GM12878 (cell line): ENCODE measurements at regions not wholly inside any gene's neighbourhood (a gene's known extent, or its start where the extent isn't known, plus 50 kb on each side); places are given as distances from the start of the nearest gene placed in this dataset.

Experiments used
- ATAC-seq: fragments of 200-7000 bp; cut with Tn5 transposase; 3 replicates; pipeline ENCODE4 v1.9.1; 2020; ENCODE audit warnings: mild to moderate bottlenecking, moderate library complexity
- BruUV-seq: library from RNA; stranded (reverse); fragments of 400-500 nt; replicated peaks from 2 replicates; lab custom pipeline; 2021; lab: Mats Ljungman, UMichigan
- CTCF ChIA-PET: fragments of 300-600 bp; sonication (Branson Sonifier 250); formaldehyde crosslinking; extraction: SDS; loops from one replicate; lab custom pipeline; 2021; ENCODE audit warnings: inconsistent platforms; lab: Yijun Ruan, JAX
- POLR2A ChIA-PET: fragments of 350-600 bp; formaldehyde crosslinking; extraction: SDS; loops from one replicate; lab custom pipeline; 2021; ENCODE audit warnings: inconsistent platforms; lab: Charles Lee
- RAD21 ChIA-PET: fragments of 300-600 bp; sonication (Branson Sonifier 250); formaldehyde crosslinking; loops from one replicate; lab custom pipeline; 2023; ENCODE audit warnings: antibody characterized with exemption; ENCODE audit not compliant: unreplicated experiment; lab: Charles Lee
- SMC1A ChIA-PET: fragments of 300-600 bp; sonication (Branson Sonifier 250); formaldehyde crosslinking; loops from one replicate; lab custom pipeline; 2023; ENCODE audit not compliant: unreplicated experiment, uncharacterized antibody; lab: Charles Lee
- DNase-seq: peaks from one replicate; pipeline ENCODE4 v3.0.0-alpha.2; 2011; ENCODE audit warnings: low read depth, low spot score
- FAIRE-seq: peaks from 3 replicates; lab custom pipeline; 2011; peaks lifted over from hg19 to GRCh38; lab: Jason Lieb, UNC
- H2AFZ ChIP-seq: 2 replicates; pipeline ENCODE4 v1.6.0; 2011; ENCODE audit warnings: low read depth, low read length, control low read depth; ENCODE audit not compliant: control insufficient read depth
- H3K27ac ChIP-seq: 2 replicates; pipeline ENCODE4 v1.5.1; 2011; ENCODE audit warnings: control low read depth; ENCODE audit not compliant: control insufficient read depth, insufficient read depth
- H3K27me3 ChIP-seq, 2 experiments: replicated peaks in 1 of 2; 2 replicates each; pipeline versions ENCODE4 v1.6.0 to v1.6.1; 2011; ENCODE audit warnings: low read length in 1 of 2; ENCODE audit not compliant: control insufficient read depth in 2 of 2, insufficient read depth in 2 of 2
- H3K36me3 ChIP-seq, 2 experiments: 2 replicates each; pipeline ENCODE4 v1.5.1; 2011; ENCODE audit warnings: low read length in 1 of 2; ENCODE audit not compliant: control insufficient read depth in 2 of 2, insufficient read depth in 2 of 2
- H3K4me1 ChIP-seq: 2 replicates; pipeline ENCODE4 v1.6.1; 2011; ENCODE audit warnings: mild to moderate bottlenecking, low read length, moderate library complexity, mixed read lengths; ENCODE audit not compliant: control insufficient read depth, insufficient read depth
- H3K4me2 ChIP-seq: 2 replicates; pipeline ENCODE4 v1.6.0; 2011; ENCODE audit warnings: control low read depth; ENCODE audit not compliant: control insufficient read depth, insufficient read depth
- H3K4me3 ChIP-seq: fragments of 200-600 bp; sonication (generic); 2 replicates; pipeline ENCODE4 v1.5.1; 2016
- H3K79me2 ChIP-seq: 2 replicates; pipeline ENCODE4 v1.6.0; 2011; ENCODE audit warnings: low read length; ENCODE audit not compliant: control insufficient read depth, insufficient read depth
- H3K9ac ChIP-seq: 2 replicates; pipeline ENCODE4 v1.8.0; 2011; ENCODE audit warnings: low read length, control low read depth, mixed read lengths; ENCODE audit not compliant: control insufficient read depth, insufficient read depth
- H3K9me3 ChIP-seq: replicated peaks from 3 replicates; pipeline ENCODE4 v1.5.1; 2011; ENCODE audit warnings: mild to moderate bottlenecking, low read length; ENCODE audit not compliant: control insufficient read depth, insufficient read depth
- H4K20me1 ChIP-seq: 2 replicates; pipeline ENCODE4 v1.6.0; 2011; ENCODE audit not compliant: control insufficient read depth, insufficient read depth
- ATF7 ChIP-seq: fragments of 450-650 bp; IDR thresholded peaks from 2 replicates; pipeline ENCODE4 v1.6.1; 2016; ENCODE audit warnings: low read depth, mild to moderate bottlenecking
- BMI1 ChIP-seq: fragments of 450-650 bp; IDR thresholded peaks from 2 replicates; pipeline ENCODE4 v1.6.1; 2016; ENCODE audit warnings: mild to moderate bottlenecking, moderate library complexity, borderline replicate concordance
- CBFB ChIP-seq: IDR thresholded peaks from 2 replicates; pipeline ENCODE4 v1.6.1; 2016; ENCODE audit warnings: antibody characterized with exemption, low read depth
- CHD1 ChIP-seq: IDR thresholded peaks from 2 replicates; pipeline ENCODE4 v1.6.1; 2012; ENCODE audit warnings: low read depth, low read length, improper control_type of control experiment
- ESRRA ChIP-seq: IDR thresholded peaks from 2 replicates; pipeline ENCODE4 v1.6.1; 2012; ENCODE audit warnings: mild to moderate bottlenecking, low read length, improper control_type of control experiment
- FOS ChIP-seq: IDR thresholded peaks from 3 replicates; pipeline ENCODE4 v1.6.1; 2011; ENCODE audit warnings: borderline replicate concordance; ENCODE audit not compliant: insufficient read length; ENCODE audit errors: extremely low read depth
- LARP7 ChIP-seq: fragments of 450-650 bp; IDR thresholded peaks from 2 replicates; pipeline ENCODE4 v1.6.1; 2017; ENCODE audit warnings: mild to moderate bottlenecking
- MEF2A ChIP-seq: IDR thresholded peaks from 2 replicates; pipeline ENCODE4 v1.6.1; 2011; ENCODE audit warnings: low read depth, mild to moderate bottlenecking, low read length, moderate library complexity; ENCODE audit not compliant: insufficient read depth
- MYB ChIP-seq: fragments of 150-350 bp; IDR thresholded peaks from 2 replicates; pipeline ENCODE4 v1.6.1; 2014; ENCODE audit warnings: mild to moderate bottlenecking, low read depth, low read length, borderline replicate concordance
- MYC ChIP-seq: IDR thresholded peaks from 2 replicates; pipeline ENCODE4 v1.6.1; 2011; ENCODE audit warnings: mild to moderate bottlenecking, low read length, moderate library complexity, inconsistent platforms; ENCODE audit not compliant: insufficient read depth, insufficient replicate concordance, insufficient read length, severe bottlenecking
- SIN3A ChIP-seq: IDR thresholded peaks from 2 replicates; pipeline ENCODE4 v1.6.1; 2012; ENCODE audit warnings: low read depth, low read length, improper control_type of control experiment
- SMAD1 ChIP-seq: fragments of 450-650 bp; IDR thresholded peaks from 2 replicates; pipeline ENCODE4 v1.6.1; 2018; ENCODE audit warnings: mild to moderate bottlenecking, low read depth; ENCODE audit not compliant: partially characterized antibody
- SMARCA5 ChIP-seq: fragments of 450-650 bp; IDR thresholded peaks from 2 replicates; pipeline ENCODE4 v1.6.1; 2017; ENCODE audit warnings: mild to moderate bottlenecking
- SP1 ChIP-seq: IDR thresholded peaks from one replicate; pipeline ENCODE4 v1.6.1; 2011; ENCODE audit warnings: low read depth, low read length
- TARDBP ChIP-seq: IDR thresholded peaks from 2 replicates; pipeline ENCODE4 v1.6.1; 2016; ENCODE audit warnings: borderline replicate concordance
- WRNIP1 ChIP-seq: IDR thresholded peaks from 2 replicates; pipeline ENCODE4 v1.6.1; 2011; ENCODE audit warnings: low read depth, low read length, improper control_type of control experiment, borderline replicate concordance
- in situ Hi-C: fragments of 300-500 bp; cut with MboI; formaldehyde crosslinking; loops from 9 replicates; pipeline ENCODE4 v1.14.3; 2018; ENCODE audit warnings: mixed read lengths
- intact Hi-C: fragments of 100-400 bp; cut with micrococcal nuclease; formaldehyde crosslinking; loops from one replicate; pipeline ENCODE4 v1.14.2; 2022; ENCODE audit not compliant: unreplicated experiment
- TF ChIP-seq, protein P1 (sequence below): fragments of 450-650 bp; IDR thresholded peaks from 2 replicates; pipeline ENCODE4 v1.6.1; 2016; ENCODE audit warnings: mild to moderate bottlenecking, moderate library complexity, borderline replicate concordance
- TF ChIP-seq, protein P2 (sequence below): fragments of 450-650 bp; IDR thresholded peaks from 2 replicates; pipeline ENCODE4 v1.6.1; 2016; ENCODE audit warnings: mild to moderate bottlenecking
- TF ChIP-seq, protein P3 (sequence below): IDR thresholded peaks from 2 replicates; pipeline ENCODE4 v1.6.1; 2011; ENCODE audit warnings: low read depth, low read length, improper control_type of control experiment, borderline replicate concordance
- TF ChIP-seq, protein P4 (sequence below): IDR thresholded peaks from 2 replicates; pipeline ENCODE4 v1.6.1; 2011; ENCODE audit warnings: borderline replicate concordance, low read depth, mild to moderate bottlenecking, moderate library complexity, mixed read lengths, low read length; ENCODE audit not compliant: insufficient read depth; ENCODE audit errors: extremely low read length

DNA sequence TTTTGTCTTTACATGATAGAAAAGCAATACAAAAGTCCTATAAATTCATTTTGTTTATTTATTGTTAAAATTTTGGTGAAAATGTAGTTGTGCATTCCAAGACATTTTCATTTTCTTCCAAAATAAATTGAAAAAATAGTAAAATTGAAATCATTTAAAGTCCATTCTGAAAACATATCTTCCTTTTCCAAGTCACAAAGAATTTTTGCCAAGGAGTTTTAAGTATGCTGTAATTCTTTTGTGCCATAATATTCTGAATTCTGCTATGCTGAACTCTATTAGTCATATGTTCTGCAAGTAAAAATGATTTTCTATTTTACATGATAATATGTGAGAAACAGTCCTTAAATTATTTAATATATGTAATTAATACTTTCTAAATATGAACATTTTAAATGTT, 879.6 kb upstream of the SLC10A2 start:
- Histone ChIP-seq H3K27ac (no peak overlapping the region), H3K9ac (no peak overlapping the region), H3K4me3 (no peak overlapping the region), H3K27me3 (no peaks in the 10 kb centered on the region), H4K20me1 (no peaks in the 10 kb centered on the region), H3K36me3 (no peaks in the 10 kb centered on the region), H3K4me1 (no peaks in the 10 kb centered on the region), H3K79me2 (no peaks in the 10 kb centered on the region)
- in situ Hi-C loops: no loop called here
- DNase-seq (no peak), FAIRE-seq (no peak)
- ChIA-PET SMC1A (no interaction called here), CTCF (no interaction called here), RAD21 (no interaction called here)
- BruUV-seq: no TSS peak
- TF ChIP-seq, protein P1, sequence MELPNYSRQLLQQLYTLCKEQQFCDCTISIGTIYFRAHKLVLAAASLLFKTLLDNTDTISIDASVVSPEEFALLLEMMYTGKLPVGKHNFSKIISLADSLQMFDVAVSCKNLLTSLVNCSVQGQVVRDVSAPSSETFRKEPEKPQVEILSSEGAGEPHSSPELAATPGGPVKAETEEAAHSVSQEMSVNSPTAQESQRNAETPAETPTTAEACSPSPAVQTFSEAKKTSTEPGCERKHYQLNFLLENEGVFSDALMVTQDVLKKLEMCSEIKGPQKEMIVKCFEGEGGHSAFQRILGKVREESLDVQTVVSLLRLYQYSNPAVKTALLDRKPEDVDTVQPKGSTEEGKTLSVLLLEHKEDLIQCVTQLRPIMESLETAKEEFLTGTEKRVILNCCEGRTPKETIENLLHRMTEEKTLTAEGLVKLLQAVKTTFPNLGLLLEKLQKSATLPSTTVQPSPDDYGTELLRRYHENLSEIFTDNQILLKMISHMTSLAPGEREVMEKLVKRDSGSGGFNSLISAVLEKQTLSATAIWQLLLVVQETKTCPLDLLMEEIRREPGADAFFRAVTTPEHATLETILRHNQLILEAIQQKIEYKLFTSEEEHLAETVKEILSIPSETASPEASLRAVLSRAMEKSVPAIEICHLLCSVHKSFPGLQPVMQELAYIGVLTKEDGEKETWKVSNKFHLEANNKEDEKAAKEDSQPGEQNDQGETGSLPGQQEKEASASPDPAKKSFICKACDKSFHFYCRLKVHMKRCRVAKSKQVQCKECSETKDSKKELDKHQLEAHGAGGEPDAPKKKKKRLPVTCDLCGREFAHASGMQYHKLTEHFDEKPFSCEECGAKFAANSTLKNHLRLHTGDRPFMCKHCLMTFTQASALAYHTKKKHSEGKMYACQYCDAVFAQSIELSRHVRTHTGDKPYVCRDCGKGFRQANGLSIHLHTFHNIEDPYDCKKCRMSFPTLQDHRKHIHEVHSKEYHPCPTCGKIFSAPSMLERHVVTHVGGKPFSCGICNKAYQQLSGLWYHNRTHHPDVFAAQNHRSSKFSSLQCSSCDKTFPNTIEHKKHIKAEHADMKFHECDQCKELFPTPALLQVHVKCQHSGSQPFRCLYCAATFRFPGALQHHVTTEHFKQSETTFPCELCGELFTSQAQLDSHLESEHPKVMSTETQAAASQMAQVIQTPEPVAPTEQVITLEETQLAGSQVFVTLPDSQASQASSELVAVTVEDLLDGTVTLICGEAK: no peak
- TF ChIP-seq SP1 (no peak), TARDBP (no peak), LARP7 (no peak), MEF2A (no peak), ESRRA (no peak), SMARCA5 (no peak), MYB (no peak), FOS (no peak), BMI1 (no peak), CBFB (no peak), MYC (no peak), SMAD1 (no peak), ATF7 (no peak), CHD1 (no peak), WRNIP1 (no peak), SIN3A (no peak)
- TF ChIP-seq, protein P2, sequence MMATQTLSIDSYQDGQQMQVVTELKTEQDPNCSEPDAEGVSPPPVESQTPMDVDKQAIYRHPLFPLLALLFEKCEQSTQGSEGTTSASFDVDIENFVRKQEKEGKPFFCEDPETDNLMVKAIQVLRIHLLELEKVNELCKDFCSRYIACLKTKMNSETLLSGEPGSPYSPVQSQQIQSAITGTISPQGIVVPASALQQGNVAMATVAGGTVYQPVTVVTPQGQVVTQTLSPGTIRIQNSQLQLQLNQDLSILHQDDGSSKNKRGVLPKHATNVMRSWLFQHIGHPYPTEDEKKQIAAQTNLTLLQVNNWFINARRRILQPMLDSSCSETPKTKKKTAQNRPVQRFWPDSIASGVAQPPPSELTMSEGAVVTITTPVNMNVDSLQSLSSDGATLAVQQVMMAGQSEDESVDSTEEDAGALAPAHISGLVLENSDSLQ: no peak
- TF ChIP-seq, protein P3, sequence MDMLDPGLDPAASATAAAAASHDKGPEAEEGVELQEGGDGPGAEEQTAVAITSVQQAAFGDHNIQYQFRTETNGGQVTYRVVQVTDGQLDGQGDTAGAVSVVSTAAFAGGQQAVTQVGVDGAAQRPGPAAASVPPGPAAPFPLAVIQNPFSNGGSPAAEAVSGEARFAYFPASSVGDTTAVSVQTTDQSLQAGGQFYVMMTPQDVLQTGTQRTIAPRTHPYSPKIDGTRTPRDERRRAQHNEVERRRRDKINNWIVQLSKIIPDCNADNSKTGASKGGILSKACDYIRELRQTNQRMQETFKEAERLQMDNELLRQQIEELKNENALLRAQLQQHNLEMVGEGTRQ: no peak
- TF ChIP-seq, protein P4, sequence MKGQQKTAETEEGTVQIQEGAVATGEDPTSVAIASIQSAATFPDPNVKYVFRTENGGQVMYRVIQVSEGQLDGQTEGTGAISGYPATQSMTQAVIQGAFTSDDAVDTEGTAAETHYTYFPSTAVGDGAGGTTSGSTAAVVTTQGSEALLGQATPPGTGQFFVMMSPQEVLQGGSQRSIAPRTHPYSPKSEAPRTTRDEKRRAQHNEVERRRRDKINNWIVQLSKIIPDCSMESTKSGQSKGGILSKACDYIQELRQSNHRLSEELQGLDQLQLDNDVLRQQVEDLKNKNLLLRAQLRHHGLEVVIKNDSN: no peak
- TF ChIP-seq, all 136 proteins: peak for 0
- intact Hi-C loops: no loop called here
- Histone ChIP-seq H3K4me2 (no peak overlapping the region), H2AFZ (no peak overlapping the region), H3K9me3 (no peaks in the 10 kb centered on the region)
- no peak for ATAC-seq
- POLR2A ChIA-PET: no interaction called here
